IgD-negative memory B cell (primary cell): ENCODE measurements at regions not wholly inside any gene's neighbourhood (a gene's known extent, or its start where the extent isn't known, plus 50 kb on each side); places are given as distances from the start of the nearest gene placed in this dataset.
A peak's percentile ranks its signal among the peaks of the same experiment; 100 is the strongest.

Source experiments
- H3K27ac Mint-ChIP-seq, 3 donors: one replicate each; pipeline ENCODE4 v1.8.0; 2020 to 2022; ENCODE audit warnings: mild to moderate bottlenecking in 3 of 3, mixed read lengths in 3 of 3, moderate library complexity in 1 of 3
- H3K27me3 Mint-ChIP-seq: one replicate; pipeline ENCODE4 v1.8.0; 2021; ENCODE audit warnings: mixed read lengths
- H3K36me3 Mint-ChIP-seq: one replicate; pipeline ENCODE4 v1.8.0; 2020; ENCODE audit warnings: mild to moderate bottlenecking, mixed read lengths
- H3K4me1 Mint-ChIP-seq, 3 donors: one replicate each; pipeline ENCODE4 v1.8.0; 2020 to 2022; ENCODE audit warnings: mixed read lengths in 3 of 3, mild to moderate bottlenecking in 1 of 3
- H3K4me3 Mint-ChIP-seq, 4 donors: one replicate each; pipeline ENCODE4 v1.8.0; 2020 to 2022; ENCODE audit warnings: mild to moderate bottlenecking in 4 of 4, mixed read lengths in 4 of 4, moderate library complexity in 3 of 4
- H3K9me3 Mint-ChIP-seq, 3 donors: one replicate each; pipeline ENCODE4 v1.8.0; 2020 to 2021; ENCODE audit warnings: mixed read lengths in 3 of 3, mild to moderate bottlenecking in 1 of 3

DNA sequence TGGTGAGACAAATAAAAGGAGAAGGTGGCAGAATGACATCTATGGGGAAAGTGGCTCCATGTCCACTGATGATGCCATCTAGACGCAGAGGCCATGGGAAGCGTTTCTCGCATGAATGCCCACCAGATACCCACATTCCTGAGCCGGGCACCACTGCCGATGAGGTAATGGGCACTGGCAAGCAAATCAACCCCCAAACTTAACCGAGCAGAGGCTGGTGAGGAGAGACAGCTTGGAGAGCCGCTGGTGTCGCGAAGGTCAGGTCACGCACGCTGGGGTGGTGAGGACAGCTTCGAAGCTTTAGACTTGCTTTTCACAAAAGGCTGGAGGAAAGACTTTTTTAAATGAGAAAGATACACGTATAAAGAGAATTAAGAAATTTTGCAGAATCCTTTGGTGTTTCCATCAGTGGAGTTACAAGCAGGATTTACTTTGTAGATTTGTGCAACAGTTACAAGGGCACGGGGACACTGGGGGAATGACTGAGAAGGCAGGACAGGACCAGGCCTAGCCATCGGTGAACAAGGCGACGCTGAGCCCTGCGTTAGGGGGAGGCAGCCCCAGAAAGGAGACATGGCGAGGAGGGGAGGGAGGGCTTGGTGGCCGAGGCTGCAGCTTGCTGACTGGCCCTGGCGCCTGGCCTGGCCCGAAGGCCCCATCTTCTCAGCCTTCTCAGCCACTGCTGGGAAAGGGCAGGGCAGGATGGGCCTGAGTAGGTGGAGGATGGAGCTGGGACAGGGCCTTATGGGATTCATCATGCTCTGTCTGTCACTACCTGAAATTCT lies 83.9 kb upstream of the HDAC4 start:
- no peaks in the 10 kb centered on the region for H3K36me3 Mint-ChIP-seq
- H3K9me3 Mint-ChIP-seq = no peaks in the 10 kb centered on the region
- H3K27ac Mint-ChIP-seq = peak overlapping the region in 1 of 3 donors; percentile 69
- no peak overlapping the region for H3K4me3 Mint-ChIP-seq
- H3K4me1 Mint-ChIP-seq = peaks cover 0 to 2% (median 0%) of the 10 kb centered on the region in 3 donors
- peaks cover 10% of the 10 kb centered on the region for H3K27me3 Mint-ChIP-seq

DNA sequence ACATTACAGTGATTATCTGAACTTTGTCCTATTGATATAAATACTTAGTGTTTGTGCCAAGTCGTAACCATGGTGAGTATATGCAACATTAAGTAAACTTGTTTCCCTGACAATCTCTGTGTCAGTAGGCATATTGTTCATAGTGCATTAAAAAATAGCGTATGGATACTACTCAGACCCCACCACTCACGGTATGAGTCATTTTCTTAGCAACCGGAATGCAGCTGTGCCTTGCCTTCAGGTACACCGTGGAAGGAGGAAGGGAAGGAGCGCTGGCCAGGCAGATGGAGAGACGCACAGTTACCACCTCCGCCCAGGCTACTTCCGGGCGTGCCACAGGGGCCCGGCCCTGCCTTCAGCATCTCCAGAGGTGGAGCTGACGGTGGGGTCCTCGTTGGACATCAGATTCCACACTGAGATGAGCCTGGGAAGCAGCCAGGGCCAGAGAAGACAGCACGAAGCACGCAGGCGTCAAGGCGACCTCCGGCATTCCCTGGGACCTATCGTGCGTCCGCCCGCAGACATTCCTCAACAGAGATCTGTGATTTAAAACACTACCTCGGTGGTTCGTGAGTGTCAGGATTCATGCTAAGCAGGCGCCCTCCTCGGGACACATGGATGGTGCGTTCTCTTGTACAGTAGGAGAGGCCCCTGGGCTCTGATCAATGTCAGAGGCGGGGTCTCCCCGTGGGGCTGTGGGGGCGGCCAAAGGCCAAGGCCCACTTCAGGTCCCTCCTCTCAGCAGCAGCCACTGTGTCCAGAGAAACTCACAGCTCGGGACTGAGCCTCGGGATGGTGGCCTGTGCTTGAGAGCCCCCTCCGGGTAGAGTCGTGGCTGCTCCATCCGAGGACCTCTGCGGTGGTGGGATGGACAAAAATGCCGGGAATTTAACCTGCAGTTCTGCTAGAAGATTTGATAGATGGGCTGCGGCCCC lies 82.2 kb upstream of the HDAC4 start:
- no peaks in the 10 kb centered on the region for H3K36me3 Mint-ChIP-seq
- H3K4me1 Mint-ChIP-seq = peaks cover 0 to 2% (median 0%) of the 10 kb centered on the region in 3 donors
- H3K9me3 Mint-ChIP-seq = no peaks in the 10 kb centered on the region
- H3K4me3 Mint-ChIP-seq = no peak overlapping the region
- H3K27me3 Mint-ChIP-seq = peaks cover 10% of the 10 kb centered on the region
- no peak overlapping the region for H3K27ac Mint-ChIP-seq

DNA sequence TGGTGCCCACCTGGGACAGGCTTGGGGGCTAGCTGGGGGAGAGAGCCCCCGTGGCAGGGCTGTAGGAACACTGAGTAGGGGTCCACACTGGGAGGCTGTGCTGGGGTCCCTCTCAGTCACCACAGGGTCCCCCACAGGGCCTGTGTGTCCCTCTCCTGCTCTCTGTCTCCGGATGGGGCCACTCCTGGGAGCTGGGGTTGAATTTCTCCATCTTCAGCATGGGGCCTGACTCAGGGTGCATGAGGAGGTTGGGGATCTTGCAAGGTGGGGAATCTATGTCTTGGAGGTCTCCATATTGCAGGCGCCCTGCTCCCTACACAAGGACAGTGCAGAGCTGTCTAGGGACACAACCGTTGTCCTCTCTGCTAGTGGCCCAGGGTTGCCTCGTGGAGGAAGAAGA lies 78.7 kb upstream of the HDAC4 start:
- peaks cover 2% of the 10 kb centered on the region for H3K36me3 Mint-ChIP-seq
- no peak overlapping the region for H3K4me3 Mint-ChIP-seq
- H3K27me3 Mint-ChIP-seq = peaks cover 6% of the 10 kb centered on the region
- no peak overlapping the region for H3K27ac Mint-ChIP-seq
- H3K4me1 Mint-ChIP-seq = peaks cover 0 to 5% (median 0%) of the 10 kb centered on the region in 3 donors
- H3K9me3 Mint-ChIP-seq = no peaks in the 10 kb centered on the region

DNA sequence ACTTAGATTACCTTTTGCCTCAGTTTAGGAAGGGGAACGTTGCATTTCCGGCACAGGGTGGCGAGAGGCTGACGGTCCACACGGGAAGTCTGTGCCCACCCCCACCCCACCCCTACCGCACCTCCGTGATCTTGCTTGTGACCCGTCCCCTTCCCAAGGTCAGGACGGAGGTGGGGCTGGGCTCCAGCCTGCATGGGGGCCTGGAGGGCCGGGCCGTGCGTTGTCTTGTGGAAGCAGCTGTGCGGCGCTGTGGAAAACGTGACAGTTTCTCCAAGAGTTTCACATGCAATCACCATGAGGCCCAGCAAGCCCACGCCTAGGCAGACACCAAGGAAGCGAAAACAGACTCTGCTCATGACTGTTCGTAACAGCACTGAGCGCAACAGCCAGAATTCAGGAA lies 76.8 kb upstream of the HDAC4 start:
- no peak overlapping the region for H3K27ac Mint-ChIP-seq
- H3K9me3 Mint-ChIP-seq = no peaks in the 10 kb centered on the region
- H3K4me3 Mint-ChIP-seq = no peak overlapping the region
- H3K27me3 Mint-ChIP-seq = peaks cover 11% of the 10 kb centered on the region
- peaks cover 2% of the 10 kb centered on the region for H3K36me3 Mint-ChIP-seq
- peaks cover 0 to 5% (median 0%) of the 10 kb centered on the region in 3 donors for H3K4me1 Mint-ChIP-seq

DNA sequence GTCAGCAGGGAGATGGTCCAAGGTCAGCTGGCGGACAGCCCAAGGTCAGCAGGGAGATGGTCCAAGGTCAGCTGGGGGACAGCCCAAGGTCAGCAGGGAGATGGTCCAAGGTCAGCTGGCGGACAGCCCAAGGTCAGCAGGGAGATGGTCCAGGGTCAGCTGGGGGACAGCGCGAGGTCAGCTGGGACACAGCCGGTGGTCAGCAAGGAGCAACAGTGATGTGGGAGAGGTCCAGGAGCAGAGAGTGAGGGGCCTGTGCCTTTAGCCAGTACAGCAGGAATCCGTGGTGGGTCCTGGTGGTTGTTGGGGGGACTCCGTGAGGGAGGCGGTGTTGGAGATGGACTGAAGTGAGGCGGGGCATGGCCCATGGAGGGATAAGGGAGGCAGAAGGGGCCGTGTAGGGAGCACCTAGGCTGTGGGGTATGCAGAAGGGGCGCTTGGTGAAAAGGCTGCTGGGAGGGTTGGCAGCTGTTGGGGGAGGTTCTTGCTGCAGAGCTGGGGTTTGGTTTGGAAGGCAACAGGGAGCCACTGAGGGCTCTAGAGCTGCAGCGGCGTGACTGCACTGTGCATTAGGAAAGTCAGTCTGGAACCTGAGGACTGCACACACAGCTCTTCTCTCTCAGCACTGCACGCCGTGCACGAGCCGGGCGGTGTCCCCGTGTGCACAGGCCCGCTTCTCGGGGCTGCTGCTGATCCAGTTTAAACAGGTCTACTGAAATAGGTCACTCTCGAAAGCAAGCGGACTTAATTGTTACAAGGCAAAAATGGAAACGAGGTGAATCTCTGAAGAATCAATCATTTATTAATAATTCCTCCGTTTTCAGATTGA lies 76.2 kb upstream of the HDAC4 start:
- no peak overlapping the region for H3K27ac Mint-ChIP-seq
- H3K27me3 Mint-ChIP-seq = peaks cover 16% of the 10 kb centered on the region
- no peaks in the 10 kb centered on the region for H3K9me3 Mint-ChIP-seq
- H3K4me1 Mint-ChIP-seq = peaks cover 0 to 5% (median 0%) of the 10 kb centered on the region in 3 donors
- no peak overlapping the region for H3K4me3 Mint-ChIP-seq
- peaks cover 2% of the 10 kb centered on the region for H3K36me3 Mint-ChIP-seq

DNA sequence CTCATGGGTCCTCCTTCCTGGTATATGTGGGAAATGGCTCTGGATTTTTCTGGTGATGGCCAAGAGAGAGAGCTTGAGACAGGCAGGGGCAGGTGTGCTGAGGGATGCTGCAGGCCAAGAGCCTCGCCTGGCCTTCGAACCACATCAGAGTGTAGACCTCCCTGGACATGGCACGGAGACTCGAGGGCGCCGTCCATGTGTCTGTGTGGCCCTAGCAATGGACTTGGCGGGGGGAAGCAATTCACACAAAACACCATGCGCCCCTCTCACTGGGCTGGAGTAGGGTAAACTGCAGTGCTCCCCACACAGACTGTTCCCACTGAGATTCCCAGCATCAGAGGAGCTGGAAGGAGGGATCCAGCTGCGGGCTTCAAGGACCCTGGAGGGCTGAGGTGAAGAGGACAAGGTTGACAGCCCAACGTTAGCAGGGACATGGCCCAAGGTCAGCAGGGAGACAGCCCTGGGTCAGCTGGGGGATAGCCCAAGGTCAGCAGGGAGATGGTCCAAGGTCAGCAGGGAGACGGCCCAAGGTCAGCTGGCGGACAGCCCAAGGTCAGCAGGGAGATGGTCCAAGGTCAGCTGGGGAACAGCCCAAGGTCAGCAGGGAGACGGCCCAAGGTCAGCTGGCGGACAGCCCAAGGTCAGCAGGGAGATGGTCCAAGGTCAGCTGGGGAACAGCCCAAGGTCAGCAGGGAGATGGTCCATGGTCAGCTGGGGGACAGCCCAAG lies 75.4 kb upstream of the HDAC4 start:
- peaks cover 0 to 5% (median 0%) of the 10 kb centered on the region in 3 donors for H3K4me1 Mint-ChIP-seq
- no peak overlapping the region for H3K4me3 Mint-ChIP-seq
- H3K27ac Mint-ChIP-seq = no peak overlapping the region
- H3K9me3 Mint-ChIP-seq = no peaks in the 10 kb centered on the region
- peaks cover 2% of the 10 kb centered on the region for H3K36me3 Mint-ChIP-seq
- H3K27me3 Mint-ChIP-seq = peaks cover 13% of the 10 kb centered on the region

DNA sequence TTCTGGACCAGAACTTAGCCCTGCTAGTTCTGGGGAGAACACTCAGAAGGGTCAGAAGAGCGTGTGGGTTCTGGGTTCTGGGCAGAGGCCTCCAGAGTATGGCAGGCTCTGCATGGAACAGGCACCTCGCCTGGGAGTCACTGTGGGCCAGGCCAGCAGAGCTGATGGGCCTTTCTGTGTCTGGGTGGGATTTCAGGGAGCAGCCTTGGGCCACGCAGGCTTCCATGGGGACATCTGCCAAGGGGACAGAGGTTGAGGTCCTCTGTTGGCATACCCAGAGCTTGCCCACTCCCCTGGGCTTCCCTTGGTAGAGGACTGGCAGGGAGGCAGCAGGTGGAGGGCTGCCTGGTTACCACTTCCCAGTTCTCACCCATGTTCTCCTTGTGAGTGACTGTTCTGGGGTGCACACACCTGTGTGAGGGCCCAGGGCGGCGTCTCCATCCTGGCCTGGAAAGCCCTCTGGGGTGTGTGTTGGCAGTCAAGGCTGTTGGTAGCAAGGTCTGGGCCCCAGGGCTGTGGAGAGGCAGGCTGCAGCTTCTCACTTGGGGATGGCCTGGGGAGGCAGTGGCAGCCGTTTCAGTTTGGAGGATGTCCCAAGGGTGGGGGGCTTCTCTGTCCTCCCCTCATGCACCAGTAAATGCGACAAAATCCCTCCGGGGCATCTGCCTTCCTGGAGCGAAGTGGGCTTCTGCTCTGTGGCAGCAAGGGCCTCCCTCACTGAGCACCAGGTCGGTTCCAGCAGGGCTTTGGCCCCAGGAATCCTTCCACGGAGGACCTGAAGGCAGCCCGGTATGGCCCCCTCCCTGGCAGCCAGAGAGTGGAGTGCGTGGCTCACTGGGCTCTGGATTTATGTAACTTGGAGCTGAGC lies 74.6 kb upstream of the HDAC4 start:
- peaks cover 11% of the 10 kb centered on the region for H3K27me3 Mint-ChIP-seq
- no peak overlapping the region for H3K27ac Mint-ChIP-seq
- H3K4me1 Mint-ChIP-seq = peaks cover 0 to 3% (median 0%) of the 10 kb centered on the region in 3 donors
- no peak overlapping the region for H3K4me3 Mint-ChIP-seq
- peaks cover 2% of the 10 kb centered on the region for H3K36me3 Mint-ChIP-seq
- H3K9me3 Mint-ChIP-seq = no peaks in the 10 kb centered on the region

DNA sequence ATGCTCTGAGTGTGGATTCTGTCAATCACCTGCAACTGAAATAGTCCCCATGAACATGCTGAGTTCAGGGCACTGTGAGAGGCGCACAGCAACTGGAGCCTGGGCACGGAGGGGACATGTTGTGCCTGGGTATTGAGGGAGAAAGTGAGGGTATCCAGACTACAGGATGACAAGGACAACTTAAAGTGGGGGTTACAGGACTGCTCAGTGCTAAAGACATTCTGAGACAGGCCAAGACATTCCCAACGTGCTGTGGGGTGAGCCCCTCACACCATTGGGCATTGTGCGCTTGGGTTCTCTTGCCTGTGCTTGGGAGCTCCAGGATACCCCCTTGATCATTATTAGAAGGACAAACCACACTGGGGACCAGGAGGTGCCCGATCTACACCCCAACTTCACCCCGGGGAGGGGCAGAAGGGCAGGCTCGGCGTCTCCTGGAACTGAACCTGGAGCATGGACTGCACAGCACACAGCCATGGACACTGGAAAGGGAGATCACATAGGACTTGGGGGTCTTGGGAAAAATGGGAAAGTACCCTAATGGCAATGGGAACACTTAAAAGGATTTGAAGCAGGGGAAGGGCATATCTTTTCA lies 72.5 kb upstream of the HDAC4 start:
- Mint-ChIP-seq H3K4me1 (peaks cover 0 to 3% (median 0%) of the 10 kb centered on the region in 3 donors), H3K36me3 (peaks cover 2% of the 10 kb centered on the region), H3K9me3 (peaks cover 0 to 5% (median 4%) of the 10 kb centered on the region in 3 donors), H3K4me3 (no peak overlapping the region), H3K27me3 (peaks cover 11% of the 10 kb centered on the region), H3K27ac (no peak overlapping the region)

DNA sequence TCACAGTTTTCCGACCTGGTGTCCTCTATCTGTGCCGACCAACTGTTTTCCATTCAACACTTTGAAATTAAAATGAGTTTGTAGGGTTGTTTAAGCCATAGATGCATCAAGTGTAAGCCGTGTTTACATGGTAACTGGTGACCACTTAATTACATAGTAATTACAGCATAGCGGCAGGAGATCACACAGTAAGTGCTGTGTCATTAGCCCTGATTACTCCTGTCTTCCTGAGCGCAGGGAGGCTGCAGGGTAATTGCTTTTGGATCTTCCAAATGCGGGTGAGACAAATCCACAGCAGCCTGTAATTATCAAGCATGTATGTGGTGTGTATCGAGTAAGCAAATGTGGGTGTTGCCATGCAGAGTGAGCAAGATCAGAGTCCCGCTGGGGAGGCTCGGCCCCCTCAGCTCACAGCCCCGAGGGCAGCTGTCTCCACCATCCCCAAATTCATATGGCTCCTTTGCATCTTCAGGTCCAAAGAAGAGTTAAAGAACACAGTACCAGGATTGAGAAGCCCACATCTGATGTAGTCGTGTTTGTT lies 71.5 kb upstream of the HDAC4 start:
- H3K36me3 Mint-ChIP-seq = peaks cover 2% of the 10 kb centered on the region
- H3K9me3 Mint-ChIP-seq = peaks cover 0 to 5% (median 4%) of the 10 kb centered on the region in 3 donors
- no peak overlapping the region for H3K4me3 Mint-ChIP-seq
- H3K27me3 Mint-ChIP-seq = peaks cover 11% of the 10 kb centered on the region
- H3K27ac Mint-ChIP-seq = no peak overlapping the region
- H3K4me1 Mint-ChIP-seq = peaks cover 0 to 3% (median 0%) of the 10 kb centered on the region in 3 donors

DNA sequence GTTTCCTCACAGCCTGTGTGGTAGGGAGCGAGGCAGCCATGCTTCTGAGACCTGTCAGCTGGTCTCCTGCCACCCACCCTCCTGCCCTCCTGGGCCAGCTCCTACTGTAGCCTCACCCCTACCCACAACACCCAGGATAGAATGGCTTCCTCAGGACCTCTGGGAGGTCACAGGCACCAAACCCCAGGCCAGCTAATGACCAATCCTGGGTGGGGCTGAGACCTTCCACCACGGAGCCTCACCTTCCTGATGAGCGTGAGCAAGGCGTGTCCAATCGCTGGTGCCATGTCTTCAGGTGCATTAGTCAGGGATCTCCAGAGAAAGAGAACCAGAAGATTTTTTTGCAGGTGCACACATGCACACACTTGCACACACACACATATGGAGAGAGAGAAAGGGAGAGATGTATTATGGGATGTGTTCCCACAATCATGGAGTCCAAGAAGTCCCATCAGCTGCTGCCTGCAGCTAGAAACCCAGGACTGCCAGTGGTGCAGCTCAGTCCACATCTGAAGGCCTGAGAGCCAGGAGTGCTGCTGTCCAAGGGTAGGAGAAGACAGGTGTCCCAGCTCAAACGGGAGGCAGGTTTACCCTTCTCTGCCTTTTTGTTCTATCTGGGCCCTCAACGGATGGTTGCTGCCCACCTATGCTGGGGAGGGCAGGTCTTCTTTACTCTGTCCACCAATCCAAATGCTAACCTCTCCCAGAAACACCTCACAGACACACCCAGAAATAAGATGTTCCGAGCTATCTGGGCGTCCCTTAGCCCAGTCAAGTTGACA lies 70.4 kb upstream of the HDAC4 start:
- H3K36me3 Mint-ChIP-seq = no peaks in the 10 kb centered on the region
- peaks cover 0 to 5% (median 4%) of the 10 kb centered on the region in 3 donors for H3K9me3 Mint-ChIP-seq
- H3K4me3 Mint-ChIP-seq = no peak overlapping the region
- peaks cover 0 to 2% (median 0%) of the 10 kb centered on the region in 3 donors for H3K4me1 Mint-ChIP-seq
- H3K27me3 Mint-ChIP-seq = peaks cover 11% of the 10 kb centered on the region
- no peak overlapping the region for H3K27ac Mint-ChIP-seq

DNA sequence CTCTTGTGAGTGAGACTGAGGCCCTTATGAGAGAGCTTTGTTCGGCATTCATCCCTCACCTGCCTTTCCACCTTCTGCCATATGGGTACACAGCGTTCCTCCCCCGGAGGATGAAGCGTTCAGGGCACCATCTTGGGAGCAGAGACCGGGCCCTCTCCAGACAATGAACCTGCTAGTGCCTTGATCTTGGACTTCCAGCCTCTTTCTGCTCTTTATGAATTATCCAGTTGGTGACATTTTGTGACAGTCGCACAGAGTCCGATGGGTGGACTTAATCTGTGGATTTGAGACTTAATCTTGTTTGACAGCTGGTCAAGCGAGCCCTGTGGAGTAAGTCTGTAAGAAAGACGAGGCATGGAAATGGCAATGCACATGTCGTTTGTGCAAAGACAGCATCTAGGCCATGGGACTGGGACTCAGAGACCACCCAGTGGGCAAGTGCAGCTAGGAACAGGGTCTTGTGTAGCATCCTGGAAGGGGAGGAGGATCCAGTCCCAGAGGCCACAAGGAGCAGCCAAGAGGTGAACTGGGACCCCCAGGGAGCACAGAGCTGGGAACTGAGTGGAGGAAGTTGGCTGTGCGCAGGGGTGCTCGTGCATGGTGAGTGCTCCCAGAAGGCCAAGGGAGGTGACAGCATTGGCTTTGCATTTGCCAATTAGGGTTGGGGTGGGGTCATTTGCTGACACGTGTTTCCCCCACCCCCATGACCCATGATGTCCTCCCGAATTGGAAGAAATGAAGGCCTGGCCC lies 69.5 kb upstream of the HDAC4 start:
- no peak overlapping the region for H3K4me3 Mint-ChIP-seq
- H3K4me1 Mint-ChIP-seq = no peaks in the 10 kb centered on the region
- peaks cover 11% of the 10 kb centered on the region for H3K27me3 Mint-ChIP-seq
- H3K27ac Mint-ChIP-seq = peak overlapping the region in 1 of 3 donors; percentile 65
- no peaks in the 10 kb centered on the region for H3K36me3 Mint-ChIP-seq
- peaks cover 0 to 5% (median 4%) of the 10 kb centered on the region in 3 donors for H3K9me3 Mint-ChIP-seq
